ENCODE measurements at regions not wholly inside any gene's neighbourhood (a gene's known extent, or its start where the extent isn't known, plus 50 kb on each side); places are given as distances from the start of the nearest gene placed in this dataset.

DNA sequence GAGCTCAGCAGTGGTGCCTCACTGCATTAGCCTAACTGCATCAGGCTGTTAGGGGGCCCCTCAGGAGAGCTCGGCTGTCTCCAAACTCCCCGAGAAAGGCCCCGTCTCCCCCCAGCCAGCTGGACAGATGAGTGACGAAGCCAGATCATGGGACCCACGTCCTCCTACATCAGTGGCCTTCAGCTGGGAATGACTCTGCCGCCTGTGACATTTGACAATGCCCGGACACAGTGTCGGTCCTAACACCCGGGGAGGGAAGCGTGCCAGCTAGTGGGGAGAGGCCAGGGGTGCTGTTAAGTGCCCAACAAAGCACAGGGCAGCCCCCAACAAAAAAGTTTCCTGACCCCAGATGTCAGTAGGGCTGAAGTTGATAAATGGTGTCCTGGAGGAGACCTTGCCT, 375.2 kb upstream of the IRX2 start:
- no peak for TF ChIP-seq EZH2 (IDR thresholded peaks at IDR 0.05; ENCODE audit: insufficient read depth, poor library complexity, severe bottlenecking)
- TF ChIP-seq EZH2phosphoT487 (IDR thresholded peaks at IDR 0.05; ENCODE audit: insufficient read depth, low read depth), result no peak

Data from GM23248 (cell line).